UCSD-AML1 (cell line): ENCODE measurements at regions not wholly inside any gene's neighbourhood (a gene's known extent, or its start where the extent isn't known, plus 50 kb on each side); places are given as distances from the start of the nearest gene placed in this dataset.
"Not testable (repeated sequence)": the region's sequence is repeated elsewhere in the genome, so short reads cannot be mapped to it uniquely, and the experiment has no call there.

Source experiments
- DNase-seq: peaks from one replicate; lab custom pipeline; 2025; ENCODE audit not compliant: unreplicated experiment; lab: John Stamatoyannopoulos, UW

- DNase-seq = no peak
These were observed 80.0 kb downstream of the SHOX2 start for GRCh38 chr3:158026236-158026635.

- not testable (repeated sequence) for DNase-seq
These were observed 86.3 kb downstream of the SHOX2 start for GRCh38 chr3:158019897-158020296.

- DNase-seq = no peak
These were observed 87.8 kb downstream of the SHOX2 start for GRCh38 chr3:158018462-158018861.

GRCh38 chr3:158012901-158013300 is 93.3 kb downstream of the SHOX2 start:
- no peak for DNase-seq

GRCh38 chr3:158005391-158006100 is 100.7 kb downstream of the SHOX2 start:
- DNase-seq = no peak

GRCh38 chr3:157999246-157999645 is 107.0 kb downstream of the SHOX2 start:
- no peak for DNase-seq

- DNase-seq = no peak
These were observed 123.9 kb downstream of the SHOX2 start for GRCh38 chr3:157982359-157982758.

GRCh38 chr3:157981819-157982218 is 124.4 kb downstream of the SHOX2 start:
- DNase-seq = no peak

- DNase-seq = no peak
These were observed 127.2 kb downstream of the SHOX2 start for GRCh38 chr3:157979022-157979421.

- no peak for DNase-seq
These were observed 144.6 kb downstream of the SHOX2 start for GRCh38 chr3:157961665-157962064.

- DNase-seq = no peak
These were observed 147.8 kb downstream of the SHOX2 start for GRCh38 chr3:157958457-157958856.

GRCh38 chr3:157956850-157957249 is 149.4 kb downstream of the SHOX2 start:
- no peak for DNase-seq

- DNase-seq = no peak
These were observed 150.0 kb downstream of the SHOX2 start for GRCh38 chr3:157956176-157956575.

- DNase-seq = no peak
These were observed 152.7 kb downstream of the SHOX2 start for GRCh38 chr3:157953565-157953964.

- DNase-seq = no peak
These were observed 157.4 kb downstream of the SHOX2 start for GRCh38 chr3:157948605-157949383.

- DNase-seq = no peak
These were observed 167.1 kb downstream of the SHOX2 start for GRCh38 chr3:157939166-157939565.

GRCh38 chr3:157938154-157938779 is 168.0 kb downstream of the SHOX2 start:
- DNase-seq = no peak

- no peak for DNase-seq
These were observed 174.7 kb downstream of the SHOX2 start for GRCh38 chr3:157931517-157931916.

GRCh38 chr3:157930000-157930780 is 176.0 kb downstream of the SHOX2 start:
- no peak for DNase-seq

- DNase-seq = no peak
These were observed 179.4 kb downstream of the SHOX2 start for GRCh38 chr3:157926822-157927221.

GRCh38 chr3:157922614-157923013 is 183.6 kb downstream of the SHOX2 start:
- DNase-seq = no peak
